GM21423 (cell line): ENCODE measurements at regions not wholly inside any gene's neighbourhood (a gene's known extent, or its start where the extent isn't known, plus 50 kb on each side); places are given as distances from the start of the nearest gene placed in this dataset.

Source experiments
- ATAC-seq: cut with Tn5 transposase; IDR thresholded peaks from one replicate; pipeline ENCODE4 v1.9.1; 2021; ENCODE audit warnings: mild to moderate bottlenecking, moderate library complexity; ENCODE audit not compliant: unreplicated experiment

DNA sequence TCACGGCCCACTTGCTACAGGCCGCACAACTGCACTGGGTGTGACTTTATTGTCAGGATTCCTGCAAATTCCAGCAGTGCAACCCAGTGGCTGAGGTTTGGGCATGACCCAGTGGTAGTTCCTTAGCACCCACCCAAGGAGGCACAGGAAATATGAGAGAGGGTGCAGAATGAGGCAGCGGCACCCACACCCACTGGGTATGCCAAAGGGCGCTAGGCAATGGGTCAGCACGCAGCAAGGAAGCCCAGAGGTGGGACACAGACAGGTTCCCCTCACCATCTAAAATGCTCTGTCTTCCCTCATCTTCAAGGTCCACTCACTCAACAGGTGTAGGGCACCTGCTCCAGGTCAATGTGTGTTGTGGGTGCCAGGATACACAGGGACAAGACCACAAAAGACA, 357.8 kb upstream of the MKI67 start:
- no peak for ATAC-seq

DNA sequence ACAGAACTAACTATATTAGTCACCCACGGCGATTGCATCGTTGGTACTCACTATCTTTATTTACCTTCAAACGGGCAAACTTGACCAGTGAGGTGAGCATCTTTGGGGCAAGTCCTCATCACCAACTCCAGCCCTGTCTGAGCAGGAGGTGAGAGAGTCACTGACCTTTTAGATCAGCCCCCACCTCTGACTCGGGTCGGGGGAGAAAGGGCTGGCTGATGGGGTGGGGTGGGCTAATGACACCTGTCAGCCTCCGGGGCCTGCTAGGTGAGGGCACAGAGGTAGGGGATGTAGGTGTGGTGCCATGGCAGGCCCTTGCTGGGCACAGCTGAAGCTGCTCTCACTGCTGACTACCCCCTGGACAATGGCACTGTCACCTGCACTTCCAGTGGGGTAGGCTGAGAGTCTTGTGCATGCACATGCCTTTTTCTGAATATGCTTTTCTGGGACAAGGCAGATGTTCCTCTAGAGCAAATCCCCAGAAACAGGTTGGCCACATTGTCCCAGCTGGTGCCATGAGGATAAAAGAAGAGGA, 359.5 kb upstream of the MKI67 start:
- no peak for ATAC-seq

- ATAC-seq, result no peak
Observed at GRCh38 chr10:128487517-128487916, 361.3 kb upstream of the MKI67 start.

GRCh38 chr10:128489324-128490247, 363.4 kb upstream of the MKI67 start:
- ATAC-seq, result no peak

DNA sequence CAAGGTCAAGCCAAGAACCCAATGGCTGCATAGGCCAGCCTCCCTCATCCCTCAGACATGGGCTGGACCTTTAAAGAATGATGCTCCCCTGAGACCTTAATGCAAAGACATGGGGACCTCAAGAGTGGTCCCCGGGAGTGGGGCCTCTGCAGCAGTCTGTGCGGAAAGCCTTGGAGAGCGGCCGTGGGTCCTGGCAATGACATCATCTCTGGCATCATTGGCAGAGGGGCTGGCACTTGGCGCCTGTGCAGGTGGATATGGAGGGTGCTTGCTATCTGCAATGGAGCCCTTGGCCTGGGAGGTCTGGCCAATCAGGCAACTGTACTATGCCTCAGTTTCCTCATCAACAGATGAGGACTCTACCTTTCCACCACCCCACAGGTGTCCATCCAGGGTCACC, 365.5 kb upstream of the MKI67 start:
- ATAC-seq, result no peak

DNA sequence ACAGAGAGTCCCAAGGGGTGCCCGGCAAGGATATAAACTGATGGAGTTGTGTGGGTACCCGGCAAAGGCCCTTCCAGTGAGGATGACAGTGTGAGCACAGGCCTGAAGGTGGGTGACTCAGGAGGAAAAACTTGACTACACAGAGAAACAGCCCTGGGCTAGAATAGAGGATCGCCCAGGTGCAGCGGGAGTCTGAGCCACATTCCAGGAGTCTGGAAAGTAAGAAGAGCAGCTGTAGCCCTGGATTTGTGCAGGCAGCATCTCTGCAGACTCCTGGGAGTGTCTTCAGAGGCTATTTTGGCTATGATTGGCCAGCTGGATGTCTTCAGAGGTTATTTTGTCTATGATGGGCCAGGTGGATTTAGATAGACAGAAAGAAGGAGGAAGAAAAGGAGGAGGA, 367.6 kb upstream of the MKI67 start:
- ATAC-seq, result no peak

DNA sequence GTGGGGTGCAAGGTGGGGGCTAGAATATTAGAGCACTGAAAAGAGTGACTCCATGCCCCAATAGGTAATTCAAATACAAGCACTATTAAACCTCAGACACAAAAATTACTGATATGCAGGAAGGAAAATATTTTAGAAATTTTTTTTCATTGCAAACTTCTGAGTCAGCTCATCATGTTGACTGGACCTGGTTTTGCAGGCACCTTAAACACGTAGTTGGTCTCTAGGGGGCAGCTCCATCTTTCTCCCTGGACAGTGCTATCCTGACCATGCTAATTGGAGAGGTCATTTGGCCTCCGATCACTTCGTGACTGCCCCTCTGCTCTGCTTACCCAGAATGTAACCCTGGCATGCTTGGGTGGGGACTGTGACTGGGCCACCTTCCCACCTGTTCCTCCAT, 368.4 kb upstream of the MKI67 start:
- ATAC-seq, result no peak

GRCh38 chr10:128497660-128498377, 371.6 kb upstream of the MKI67 start:
- no peak for ATAC-seq

GRCh38 chr10:128498378-128498730, 372.1 kb upstream of the MKI67 start:
- no peak for ATAC-seq

DNA sequence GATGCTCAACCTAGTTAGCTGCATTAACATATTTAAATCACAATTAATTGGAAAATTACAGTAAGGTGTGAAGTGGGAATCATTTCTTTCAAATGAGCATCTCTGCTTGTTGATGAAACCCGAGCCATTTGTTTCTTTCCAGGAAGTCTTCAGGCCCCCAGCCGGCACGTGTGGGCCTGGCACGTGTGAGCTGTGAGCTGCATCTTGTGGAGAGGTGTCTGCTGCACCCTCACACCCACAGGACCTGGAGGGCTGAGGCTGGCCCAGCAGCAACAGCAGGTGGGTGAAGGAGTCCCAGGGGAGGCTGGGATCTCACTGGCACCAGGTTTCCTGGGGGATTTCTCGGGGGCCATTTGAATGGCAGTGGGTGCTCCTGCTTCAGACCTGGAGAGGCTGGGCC, 372.5 kb upstream of the MKI67 start:
- ATAC-seq, result no peak

DNA sequence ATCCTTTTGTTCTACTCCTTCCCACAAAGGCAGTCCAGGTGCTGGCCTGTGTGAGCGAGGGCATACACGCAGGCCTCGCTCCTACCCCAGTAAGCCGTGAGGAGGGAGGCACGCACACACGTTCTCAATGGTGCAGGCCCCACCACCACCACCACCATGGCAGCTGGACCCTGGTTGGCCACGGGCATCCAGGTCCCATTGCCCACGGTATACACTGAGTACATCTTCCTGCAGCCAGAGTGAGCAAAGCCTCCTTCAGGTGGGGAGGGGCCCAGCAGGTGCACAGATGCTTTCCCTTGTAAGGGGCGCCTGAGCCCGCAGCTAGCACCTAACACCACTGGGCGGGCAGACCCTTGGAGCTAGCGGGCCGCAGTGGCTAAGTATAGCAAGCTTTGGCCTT, 373.3 kb upstream of the MKI67 start:
- no peak for ATAC-seq

DNA sequence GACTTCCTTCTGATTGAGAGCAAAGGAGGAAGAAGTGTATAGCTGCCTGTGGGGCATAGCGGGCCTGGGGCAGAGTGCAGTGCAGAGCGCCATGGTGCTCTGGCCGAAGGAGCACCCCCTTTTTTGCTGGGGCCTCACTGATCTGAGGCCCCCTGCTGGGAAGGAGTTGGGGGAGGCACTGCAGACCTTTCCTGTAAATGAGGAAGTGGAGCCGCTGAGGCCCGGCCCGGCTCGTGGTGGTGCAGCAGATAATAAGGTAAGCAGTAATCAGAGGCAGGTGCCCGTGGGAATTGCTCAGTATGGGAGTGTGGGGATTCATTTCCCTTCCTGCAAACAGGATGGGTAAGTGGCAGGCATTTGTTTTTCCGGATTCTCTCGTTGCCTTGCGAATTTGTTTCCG, 373.7 kb upstream of the MKI67 start:
- ATAC-seq, result no peak

DNA sequence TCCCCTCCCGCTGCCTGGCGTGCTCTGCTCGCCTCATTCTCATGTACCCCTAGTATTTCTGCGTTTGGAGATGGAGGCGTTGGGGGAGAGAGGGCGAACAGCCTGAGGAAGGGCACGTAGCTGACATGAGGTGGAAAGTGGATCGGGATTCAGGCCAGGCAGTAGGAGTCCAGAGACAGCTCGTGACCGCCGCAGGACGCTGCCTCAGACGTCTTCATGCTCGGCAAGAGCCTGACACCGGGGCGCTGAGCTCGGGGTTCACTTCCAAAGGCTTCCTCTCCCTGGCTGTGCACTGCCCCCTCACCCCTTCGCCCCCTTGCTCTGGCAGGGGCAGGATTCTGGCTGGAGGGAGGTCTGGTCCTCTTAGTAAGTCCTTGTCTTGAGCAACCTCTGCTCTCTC, 374.4 kb upstream of the MKI67 start:
- ATAC-seq, result no peak

GRCh38 chr10:128505346-128505745, 379.1 kb upstream of the MKI67 start:
- no peak for ATAC-seq

DNA sequence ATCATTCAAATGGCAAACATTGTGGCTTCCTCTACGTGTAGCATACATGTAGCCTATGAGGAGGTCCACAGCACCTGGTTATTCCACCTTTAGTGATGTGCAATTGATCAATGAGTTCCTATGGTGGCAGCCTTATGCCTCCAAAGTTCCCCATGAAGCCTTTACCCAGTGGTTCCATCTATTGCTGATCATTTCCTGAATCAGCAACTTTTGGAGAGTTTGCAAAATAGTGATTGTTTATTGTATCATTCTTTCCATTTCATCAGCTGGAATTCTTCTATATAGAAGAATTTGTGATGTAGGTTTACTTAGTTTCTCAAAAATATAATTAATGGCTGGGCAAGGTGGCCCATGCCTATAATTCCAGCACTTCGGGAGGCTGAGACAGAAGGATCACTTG, 380.2 kb upstream of the MKI67 start:
- no peak for ATAC-seq

- ATAC-seq, result no peak
Observed at GRCh38 chr10:128507066-128507465, 380.8 kb upstream of the MKI67 start.

GRCh38 chr10:128511284-128511683, 385.1 kb upstream of the MKI67 start:
- ATAC-seq, result no peak

- no peak for ATAC-seq
Observed at GRCh38 chr10:128512767-128513166, 386.5 kb upstream of the MKI67 start.

DNA sequence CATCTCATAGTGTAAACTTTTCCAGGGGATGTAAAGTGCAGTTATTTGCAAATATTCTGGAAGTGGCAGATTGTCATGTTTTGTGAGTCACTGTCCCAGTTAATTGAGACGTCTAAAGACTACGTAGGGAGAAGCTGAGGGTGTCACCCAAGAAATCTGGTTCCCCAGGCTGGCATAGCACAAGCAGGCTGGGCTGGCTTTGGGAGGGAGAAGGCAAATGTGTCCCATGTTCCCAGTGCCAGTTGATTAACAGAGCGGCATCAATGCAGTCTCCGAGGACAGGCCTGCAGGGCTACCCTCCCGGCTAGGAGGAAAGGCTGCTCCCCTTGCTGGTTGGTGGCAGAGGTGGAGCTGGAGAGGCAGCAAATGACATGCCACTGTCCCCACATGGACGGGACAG, 388.3 kb upstream of the MKI67 start:
- no peak for ATAC-seq

GRCh38 chr10:128516180-128516579, 390.0 kb upstream of the MKI67 start:
- ATAC-seq, result no peak

DNA sequence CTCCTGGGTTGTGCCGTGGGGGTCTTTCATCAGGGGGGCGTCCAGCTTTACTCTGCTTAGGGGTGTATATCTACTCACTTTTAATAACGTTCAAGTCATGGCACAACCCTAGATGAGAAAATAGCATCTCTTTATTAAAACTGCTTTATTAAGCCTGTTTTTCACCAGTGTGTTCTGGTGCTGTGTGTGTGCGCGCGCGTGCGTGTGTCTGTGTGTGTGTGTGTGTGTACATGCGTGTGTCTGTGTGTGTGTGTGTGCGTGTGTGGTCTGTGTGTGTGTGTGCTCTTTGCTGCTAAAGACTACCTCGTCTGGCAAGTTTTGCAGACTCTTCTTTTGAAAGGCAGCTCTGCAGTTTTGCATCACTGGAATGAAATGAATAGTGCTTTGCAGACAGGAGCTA, 390.9 kb upstream of the MKI67 start:
- ATAC-seq, result no peak

- no peak for ATAC-seq
Observed at GRCh38 chr10:128518000-128518399, 391.8 kb upstream of the MKI67 start.
